ENCODE measurements at regions not wholly inside any gene's neighbourhood (a gene's known extent, or its start where the extent isn't known, plus 50 kb on each side); places are given as distances from the start of the nearest gene placed in this dataset.
A peak's percentile ranks its signal among the peaks of the same experiment; 100 is the strongest.

DNA sequence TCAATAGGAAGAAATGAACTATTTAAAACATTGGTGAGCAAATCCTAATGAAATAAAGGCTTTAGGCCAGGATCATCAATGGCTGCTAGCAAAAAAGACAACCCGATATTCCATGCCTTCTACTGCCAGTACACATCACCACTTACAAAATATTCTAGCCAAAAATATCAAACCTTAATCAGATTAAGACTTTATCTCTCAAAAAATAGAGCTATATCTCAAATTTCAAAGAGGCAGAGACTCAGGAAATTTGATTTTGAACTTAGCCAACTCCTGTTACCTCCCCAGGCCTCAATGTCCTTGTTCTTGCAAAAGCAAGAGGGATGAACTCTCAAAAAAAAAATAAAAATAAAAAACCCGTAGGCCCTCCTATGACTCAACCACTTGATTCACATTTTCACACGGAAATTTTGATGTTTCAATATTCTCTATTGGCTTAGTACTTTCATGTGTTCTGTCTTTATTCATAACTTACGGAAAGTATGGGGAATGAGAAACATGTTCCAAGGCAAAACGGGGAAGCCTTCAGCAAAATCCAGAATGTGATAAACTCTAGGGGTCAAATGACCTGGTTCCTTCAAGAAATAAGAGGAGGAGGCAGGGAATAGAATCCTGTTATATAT, 273.3 kb upstream of the ZPLD1 start:
- no peak overlapping the region for H3K4me2 ChIP-seq (ENCODE audit: extremely low read depth, insufficient read depth, low read length)
- TF ChIP-seq EZH2 (IDR thresholded peaks at IDR 0.05; ENCODE audit: low read length, missing control alignments): no peak
- TF ChIP-seq, protein P1, sequence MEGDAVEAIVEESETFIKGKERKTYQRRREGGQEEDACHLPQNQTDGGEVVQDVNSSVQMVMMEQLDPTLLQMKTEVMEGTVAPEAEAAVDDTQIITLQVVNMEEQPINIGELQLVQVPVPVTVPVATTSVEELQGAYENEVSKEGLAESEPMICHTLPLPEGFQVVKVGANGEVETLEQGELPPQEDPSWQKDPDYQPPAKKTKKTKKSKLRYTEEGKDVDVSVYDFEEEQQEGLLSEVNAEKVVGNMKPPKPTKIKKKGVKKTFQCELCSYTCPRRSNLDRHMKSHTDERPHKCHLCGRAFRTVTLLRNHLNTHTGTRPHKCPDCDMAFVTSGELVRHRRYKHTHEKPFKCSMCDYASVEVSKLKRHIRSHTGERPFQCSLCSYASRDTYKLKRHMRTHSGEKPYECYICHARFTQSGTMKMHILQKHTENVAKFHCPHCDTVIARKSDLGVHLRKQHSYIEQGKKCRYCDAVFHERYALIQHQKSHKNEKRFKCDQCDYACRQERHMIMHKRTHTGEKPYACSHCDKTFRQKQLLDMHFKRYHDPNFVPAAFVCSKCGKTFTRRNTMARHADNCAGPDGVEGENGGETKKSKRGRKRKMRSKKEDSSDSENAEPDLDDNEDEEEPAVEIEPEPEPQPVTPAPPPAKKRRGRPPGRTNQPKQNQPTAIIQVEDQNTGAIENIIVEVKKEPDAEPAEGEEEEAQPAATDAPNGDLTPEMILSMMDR (conservative IDR thresholded peaks at IDR 0.05 in 1 of 2, IDR thresholded peaks at IDR 0.05 in 1 of 2; ENCODE audit: low read depth in 1 of 2, low read length in 2 of 2): no peak
- no peak overlapping the region for H2AFZ ChIP-seq (ENCODE audit: low read length)
- no peaks in the 10 kb centered on the region for H3K36me3 ChIP-seq (ENCODE audit: control insufficient read depth, insufficient read depth, low read length)
- no peak overlapping the region for H3K9ac ChIP-seq (ENCODE audit: insufficient read depth, low read length)
- no peak for DNase-seq (ENCODE audit: low read depth in 2 of 2)
- no peaks in the 10 kb centered on the region for H3K27me3 ChIP-seq (ENCODE audit: control insufficient read depth, insufficient read depth, low read length)
- no peaks in the 10 kb centered on the region for H4K20me1 ChIP-seq (ENCODE audit: control insufficient read depth, extremely low read depth, insufficient read depth, low read length)
- H3K4me3 ChIP-seq (replicated peaks in 1 of 4; ENCODE audit: control extremely low read depth in 1 of 4, insufficient read depth in 1 of 4, low read depth in 3 of 4, low read length in 4 of 4): no peak overlapping the region
- peaks cover 12% of the 10 kb centered on the region for H3K4me1 ChIP-seq (ENCODE audit: control insufficient read depth, extremely low read depth, insufficient read depth, low read length)
- H3K79me2 ChIP-seq (ENCODE audit: control insufficient read depth, insufficient read depth, low read length): no peaks in the 10 kb centered on the region
- no peaks in the 10 kb centered on the region for H3K9me3 ChIP-seq (ENCODE audit: control insufficient read depth, insufficient read depth, low read depth, low read length)
- no peak overlapping the region for H3K27ac ChIP-seq (ENCODE audit: insufficient read depth, low read length)

GRCh38 chr3:102162251-102162650, 272.6 kb upstream of the ZPLD1 start:
- Histone ChIP-seq H3K79me2 (ENCODE audit: control insufficient read depth, insufficient read depth, low read length) (no peaks in the 10 kb centered on the region), H3K4me1 (ENCODE audit: control insufficient read depth, extremely low read depth, insufficient read depth, low read length) (peaks cover 9% of the 10 kb centered on the region), H3K9me3 (ENCODE audit: control insufficient read depth, insufficient read depth, low read depth, low read length) (no peaks in the 10 kb centered on the region), H3K27me3 (ENCODE audit: control insufficient read depth, insufficient read depth, low read length) (no peaks in the 10 kb centered on the region), H2AFZ (ENCODE audit: low read length) (no peak overlapping the region), H3K9ac (ENCODE audit: insufficient read depth, low read length) (no peak overlapping the region), H4K20me1 (ENCODE audit: control insufficient read depth, extremely low read depth, insufficient read depth, low read length) (no peaks in the 10 kb centered on the region), H3K36me3 (ENCODE audit: control insufficient read depth, insufficient read depth, low read length) (no peaks in the 10 kb centered on the region), H3K27ac (ENCODE audit: insufficient read depth, low read length) (no peak overlapping the region), H3K4me3 (replicated peaks in 1 of 4; ENCODE audit: control extremely low read depth in 1 of 4, insufficient read depth in 1 of 4, low read depth in 3 of 4, low read length in 4 of 4) (no peak overlapping the region), H3K4me2 (ENCODE audit: extremely low read depth, insufficient read depth, low read length) (no peak overlapping the region)
- TF ChIP-seq, protein P1 (conservative IDR thresholded peaks at IDR 0.05 in 1 of 2, IDR thresholded peaks at IDR 0.05 in 1 of 2; ENCODE audit: low read depth in 1 of 2, low read length in 2 of 2): no peak
- no peak for TF ChIP-seq EZH2 (IDR thresholded peaks at IDR 0.05; ENCODE audit: low read length, missing control alignments)
- DNase-seq (ENCODE audit: low read depth in 2 of 2): no peak

- H2AFZ ChIP-seq (ENCODE audit: low read length): no peak overlapping the region
- no peaks in the 10 kb centered on the region for H3K27me3 ChIP-seq (ENCODE audit: control insufficient read depth, insufficient read depth, low read length)
- peaks cover 9% of the 10 kb centered on the region for H3K4me1 ChIP-seq (ENCODE audit: control insufficient read depth, extremely low read depth, insufficient read depth, low read length)
- H4K20me1 ChIP-seq (ENCODE audit: control insufficient read depth, extremely low read depth, insufficient read depth, low read length): no peaks in the 10 kb centered on the region
- H3K4me2 ChIP-seq (ENCODE audit: extremely low read depth, insufficient read depth, low read length): no peak overlapping the region
- H3K79me2 ChIP-seq (ENCODE audit: control insufficient read depth, insufficient read depth, low read length): no peaks in the 10 kb centered on the region
- no peak for TF ChIP-seq EZH2 (IDR thresholded peaks at IDR 0.05; ENCODE audit: low read length, missing control alignments)
- TF ChIP-seq, protein P1 (conservative IDR thresholded peaks at IDR 0.05 in 1 of 2, IDR thresholded peaks at IDR 0.05 in 1 of 2; ENCODE audit: low read depth in 1 of 2, low read length in 2 of 2): no peak
- H3K36me3 ChIP-seq (ENCODE audit: control insufficient read depth, insufficient read depth, low read length): no peaks in the 10 kb centered on the region
- no peak overlapping the region for H3K27ac ChIP-seq (ENCODE audit: insufficient read depth, low read length)
- H3K9ac ChIP-seq (ENCODE audit: insufficient read depth, low read length): no peak overlapping the region
- no peak overlapping the region for H3K4me3 ChIP-seq (replicated peaks in 1 of 4; ENCODE audit: control extremely low read depth in 1 of 4, insufficient read depth in 1 of 4, low read depth in 3 of 4, low read length in 4 of 4)
- DNase-seq (ENCODE audit: low read depth in 2 of 2): peak; percentile 74 to 79
- no peaks in the 10 kb centered on the region for H3K9me3 ChIP-seq (ENCODE audit: control insufficient read depth, insufficient read depth, low read depth, low read length)
Measured at GRCh38 chr3:102163039-102163817, 271.6 kb upstream of the ZPLD1 start.

All from fibroblast of lung (primary cell).